ENCODE measurements at regions not wholly inside any gene's neighbourhood (a gene's known extent, or its start where the extent isn't known, plus 50 kb on each side); places are given as distances from the start of the nearest gene placed in this dataset.

- TF ChIP-seq POLR2A (IDR thresholded peaks at IDR 0.05; ENCODE audit: low read depth, low read length) (no peak), TAF1 (IDR thresholded peaks at IDR 0.05; ENCODE audit: low read depth, low read length) (no peak), SPI1 (IDR thresholded peaks at IDR 0.05; ENCODE audit: low read depth, low read length) (no peak)
These were observed 224.2 kb downstream of the XPNPEP1 start for GRCh38 chr10:109698882-109699664.
